Liver (tissue), 8 donors: ENCODE measurements at regions not wholly inside any gene's neighbourhood (a gene's known extent, or its start where the extent isn't known, plus 50 kb on each side); places are given as distances from the start of the nearest gene placed in this dataset.

Source experiments
- DNase-seq: peaks from one replicate; pipeline ENCODE4 v3.0.0-alpha.2; 2017; ENCODE audit warnings: low spot score
- H3K27ac ChIP-seq, 2 donors: one replicate each; pipeline ENCODE4 v1.7.0; 2013; ENCODE audit warnings: inconsistent platforms in 2 of 2, low read length in 2 of 2, control low read depth in 1 of 2, low read depth in 1 of 2, mild to moderate bottlenecking in 1 of 2
- H3K27me3 ChIP-seq, 4 donors: one replicate each; pipeline versions ENCODE4 v1.6.1 to v1.7.0; 2013; ENCODE audit warnings: low read length in 3 of 4, inconsistent platforms in 1 of 4, mild to moderate bottlenecking in 1 of 4, moderate library complexity in 1 of 4; ENCODE audit not compliant: control insufficient read depth in 4 of 4, insufficient read depth in 4 of 4
- H3K36me3 ChIP-seq, 4 donors: one replicate each; pipeline versions ENCODE4 v1.6.1 to v1.7.0; 2013; ENCODE audit warnings: low read length in 3 of 4, mild to moderate bottlenecking in 3 of 4, low read depth in 1 of 4, moderate library complexity in 1 of 4; ENCODE audit not compliant: control insufficient read depth in 4 of 4, insufficient read depth in 3 of 4
- H3K4me1 ChIP-seq, 4 donors: one replicate each; pipeline versions ENCODE4 v1.6.1 to v1.7.0; 2013; ENCODE audit warnings: low read length in 3 of 4, mild to moderate bottlenecking in 3 of 4, moderate library complexity in 1 of 4; ENCODE audit not compliant: control insufficient read depth in 4 of 4, insufficient read depth in 4 of 4
- H3K4me3 ChIP-seq, 3 donors: one replicate each; pipeline versions ENCODE4 v1.6.1 to v1.7.0; 2013; ENCODE audit warnings: low read length in 3 of 3, control low read depth in 1 of 3, low read depth in 1 of 3, mild to moderate bottlenecking in 1 of 3
- H3K9ac ChIP-seq, 2 donors: one replicate each; pipeline ENCODE4 v1.7.0; 2013; ENCODE audit warnings: low read length in 2 of 2, mild to moderate bottlenecking in 2 of 2, moderate library complexity in 2 of 2, control low read depth in 1 of 2, low read depth in 1 of 2
- H3K9me3 ChIP-seq, 4 donors: one replicate each; pipeline versions ENCODE4 v1.6.1 to v1.7.0; 2013; ENCODE audit warnings: low read length in 3 of 4; ENCODE audit not compliant: control insufficient read depth in 4 of 4
- EGR1 ChIP-seq, 2 donors: IDR thresholded peaks; 2 replicates each; pipeline ENCODE4 v1.6.1; 2016 to 2018; ENCODE audit warnings: antibody characterized with exemption in 2 of 2, low read depth in 2 of 2
- FOXA1 ChIP-seq: IDR thresholded peaks from 2 replicates; pipeline ENCODE4 v1.6.1; 2016; ENCODE audit warnings: antibody characterized with exemption
- GABPA ChIP-seq, 2 donors: IDR thresholded peaks in 1 of 2; conservative IDR thresholded peaks in 1 of 2; 2 replicates each; pipeline ENCODE4 v1.6.1; 2016; ENCODE audit warnings: antibody characterized with exemption in 2 of 2, mild to moderate bottlenecking in 1 of 2, moderate library complexity in 1 of 2
- HNF4A ChIP-seq, 2 donors: conservative IDR thresholded peaks; 2 replicates each; pipeline ENCODE4 v1.6.1; 2016; ENCODE audit warnings: antibody characterized with exemption in 2 of 2, mild to moderate bottlenecking in 2 of 2
- HNF4G ChIP-seq: IDR thresholded peaks from 2 replicates; pipeline ENCODE4 v1.6.1; 2016; ENCODE audit warnings: antibody characterized with exemption
- JUND ChIP-seq, 2 donors: IDR thresholded peaks; 2 replicates each; pipeline ENCODE4 v1.6.1; 2016; ENCODE audit warnings: antibody characterized with exemption in 2 of 2
- NR2F2 ChIP-seq: IDR thresholded peaks from 2 replicates; pipeline ENCODE4 v1.6.1; 2016; ENCODE audit warnings: antibody characterized with exemption
- RAD21 ChIP-seq, 2 donors: IDR thresholded peaks; 2 replicates each; pipeline ENCODE4 v1.6.1; 2016; ENCODE audit warnings: antibody characterized with exemption in 2 of 2, mild to moderate bottlenecking in 2 of 2
- RXRA ChIP-seq, 2 donors: IDR thresholded peaks; 2 replicates each; pipeline ENCODE4 v1.6.1; 2017 to 2018; ENCODE audit warnings: antibody characterized with exemption in 2 of 2, mild to moderate bottlenecking in 1 of 2
- SP1 ChIP-seq: IDR thresholded peaks from 2 replicates; pipeline ENCODE4 v1.6.1; 2018; ENCODE audit warnings: antibody characterized with exemption, mild to moderate bottlenecking
- TAF1 ChIP-seq: conservative IDR thresholded peaks from 2 replicates; pipeline ENCODE4 v1.6.1; 2016; ENCODE audit warnings: antibody characterized with exemption, mild to moderate bottlenecking
- YY1 ChIP-seq: IDR thresholded peaks from 2 replicates; pipeline ENCODE4 v1.6.1; 2016; ENCODE audit warnings: antibody characterized with exemption, mild to moderate bottlenecking
- WGBS: extraction: QIAGEN DNeasy Blood & Tissue Kit; methylation state at CpG from one replicate; pipeline ENCODE4 v1.1.7; 2013; 5-methylcytosine and 5-hydroxymethylcytosine counted together
- TF ChIP-seq, protein P1 (sequence below): IDR thresholded peaks from 2 replicates; pipeline ENCODE4 v1.6.1; 2016; ENCODE audit warnings: antibody characterized with exemption
- TF ChIP-seq, protein P2 (sequence below): IDR thresholded peaks from 2 replicates; pipeline ENCODE4 v1.6.1; 2016; ENCODE audit warnings: antibody characterized with exemption
- TF ChIP-seq, protein P3 (sequence below): fragments of 150-350 bp; IDR thresholded peaks from 2 replicates; pipeline ENCODE4 v1.5.1; 2017; ENCODE audit warnings: improper control_type of control experiment, low read depth, low read length; ENCODE audit not compliant: missing input control
- donor health status: healthy.
- donor health status: healthy.
- donor health status: healthy.
- donor health status: healthy.
- donor health status: healthy.

DNA sequence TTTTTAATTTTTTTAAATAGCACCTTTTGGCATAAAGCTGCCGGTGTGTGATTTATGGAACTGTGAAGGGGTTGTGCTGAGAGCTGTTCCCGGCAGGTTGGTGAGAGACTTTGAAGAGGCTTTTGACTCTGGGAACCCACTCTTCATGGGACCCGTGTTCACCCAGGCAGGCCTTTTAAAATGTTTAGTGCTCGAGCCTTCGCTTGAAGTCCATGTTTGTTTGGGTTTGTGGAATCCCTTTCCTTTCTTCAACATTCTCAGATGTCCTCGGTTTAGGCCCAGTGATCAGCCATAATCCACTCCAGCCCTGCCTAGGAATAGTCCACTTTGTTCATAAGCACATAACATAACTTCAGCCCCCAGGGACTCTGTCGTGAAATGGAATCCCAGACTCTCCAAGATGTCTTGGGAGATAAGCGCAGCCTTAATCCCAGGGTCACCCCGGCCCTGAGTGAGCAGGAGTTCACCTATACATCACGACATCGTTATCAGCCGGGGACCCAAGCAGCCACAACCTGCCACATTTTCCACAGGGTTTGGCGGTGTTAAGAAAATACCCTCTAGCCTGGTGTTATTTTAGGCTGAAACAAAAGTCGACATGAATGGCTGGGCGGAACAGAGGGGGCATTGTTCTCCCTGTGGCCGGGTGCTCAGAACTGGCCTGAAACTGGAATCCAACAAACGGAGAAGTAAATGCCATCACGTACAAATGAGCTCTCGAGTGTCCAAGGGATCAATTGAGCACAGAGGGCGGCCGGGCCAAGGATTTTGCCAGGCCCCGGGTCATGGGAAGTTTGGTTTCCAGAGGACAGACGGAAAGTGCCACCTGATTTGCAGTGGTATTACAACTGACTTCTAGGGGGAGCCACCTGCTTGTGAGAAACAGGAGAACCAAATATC is 145.7 kb upstream of the IRX3 start:
- TF ChIP-seq JUND (IDR thresholded peaks at IDR 0.05): no peak
- no peak for TF ChIP-seq YY1
- TF ChIP-seq HNF4A (conservative IDR thresholded peaks at IDR 0.05): no peak
- TF ChIP-seq TAF1: no peak
- TF ChIP-seq, protein P1, sequence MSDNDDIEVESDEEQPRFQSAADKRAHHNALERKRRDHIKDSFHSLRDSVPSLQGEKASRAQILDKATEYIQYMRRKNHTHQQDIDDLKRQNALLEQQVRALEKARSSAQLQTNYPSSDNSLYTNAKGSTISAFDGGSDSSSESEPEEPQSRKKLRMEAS: no peak
- TF ChIP-seq HNF4G: no peak
- TF ChIP-seq EGR1 (IDR thresholded peaks at IDR 0.05; ENCODE audit: low read depth in 2 of 2): no peak
- no peak for TF ChIP-seq GABPA (IDR thresholded peaks at IDR 0.05 in 1 of 2, conservative IDR thresholded peaks at IDR 0.05 in 1 of 2)
- no peak for TF ChIP-seq RXRA (IDR thresholded peaks at IDR 0.05)
- TF ChIP-seq, protein P2, sequence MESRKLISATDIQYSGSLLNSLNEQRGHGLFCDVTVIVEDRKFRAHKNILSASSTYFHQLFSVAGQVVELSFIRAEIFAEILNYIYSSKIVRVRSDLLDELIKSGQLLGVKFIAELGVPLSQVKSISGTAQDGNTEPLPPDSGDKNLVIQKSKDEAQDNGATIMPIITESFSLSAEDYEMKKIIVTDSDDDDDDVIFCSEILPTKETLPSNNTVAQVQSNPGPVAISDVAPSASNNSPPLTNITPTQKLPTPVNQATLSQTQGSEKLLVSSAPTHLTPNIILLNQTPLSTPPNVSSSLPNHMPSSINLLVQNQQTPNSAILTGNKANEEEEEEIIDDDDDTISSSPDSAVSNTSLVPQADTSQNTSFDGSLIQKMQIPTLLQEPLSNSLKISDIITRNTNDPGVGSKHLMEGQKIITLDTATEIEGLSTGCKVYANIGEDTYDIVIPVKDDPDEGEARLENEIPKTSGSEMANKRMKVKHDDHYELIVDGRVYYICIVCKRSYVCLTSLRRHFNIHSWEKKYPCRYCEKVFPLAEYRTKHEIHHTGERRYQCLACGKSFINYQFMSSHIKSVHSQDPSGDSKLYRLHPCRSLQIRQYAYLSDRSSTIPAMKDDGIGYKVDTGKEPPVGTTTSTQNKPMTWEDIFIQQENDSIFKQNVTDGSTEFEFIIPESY: no peak
- TF ChIP-seq RAD21 (IDR thresholded peaks at IDR 0.05): no peak
- no peaks in the 10 kb centered on the region for H3K27me3 ChIP-seq
- H3K9me3 ChIP-seq: no peaks in the 10 kb centered on the region
- WGBS: 79% methylated on average over 23 of the region's 23 CpGs
- no peak overlapping the region for H3K4me3 ChIP-seq
- DNase-seq: no peak
- no peak overlapping the region for H3K9ac ChIP-seq
- H3K27ac ChIP-seq: no peak overlapping the region
- no peaks in the 10 kb centered on the region for H3K36me3 ChIP-seq
- H3K4me1 ChIP-seq: peaks cover 3 to 29% (median 20%) of the 10 kb centered on the region in 4 donors

DNA sequence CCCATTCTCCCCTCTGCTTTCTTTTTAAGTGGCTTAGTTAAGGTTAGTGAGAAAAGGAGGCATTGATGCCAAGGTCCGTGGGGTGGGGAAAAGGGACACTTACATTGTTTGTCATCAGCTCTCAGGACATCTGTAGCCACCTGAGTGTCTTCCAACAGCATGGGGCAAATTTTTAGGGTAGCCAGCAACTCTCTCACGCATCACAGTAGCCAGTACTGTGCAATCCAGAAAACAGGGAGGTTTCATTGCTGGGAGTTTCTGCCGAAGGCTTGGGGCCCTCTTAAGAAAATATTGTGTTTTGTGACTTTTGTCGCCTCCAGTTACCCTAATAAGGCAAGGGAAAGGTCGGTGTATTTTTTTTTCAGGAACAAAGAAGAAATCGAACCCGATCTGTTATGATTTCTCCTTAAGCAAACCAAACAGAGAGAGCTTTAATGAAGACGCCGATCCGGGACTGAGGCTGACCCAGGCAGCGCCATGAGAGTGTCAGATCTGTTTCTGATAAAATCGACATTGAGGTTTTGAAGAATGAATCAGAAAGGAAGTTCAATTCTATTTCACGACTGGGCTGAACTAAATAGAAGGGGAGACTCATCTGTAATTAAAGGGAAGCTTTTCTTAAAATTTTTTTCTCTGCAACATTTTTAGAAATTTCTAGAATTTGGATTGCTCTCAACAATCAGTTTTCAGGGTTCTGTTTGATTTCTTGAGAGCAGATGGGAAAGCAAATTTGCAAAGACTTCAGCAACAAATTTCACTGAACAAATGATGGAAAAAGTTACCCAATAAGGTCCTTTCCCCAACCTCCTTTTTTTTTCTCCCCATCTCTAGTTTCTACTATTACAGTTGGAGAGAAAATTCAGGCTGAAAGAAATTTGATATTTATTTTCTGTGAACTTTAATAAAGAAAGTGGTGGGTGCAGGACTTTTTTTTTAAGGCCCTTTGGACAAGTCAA is 144.7 kb upstream of the IRX3 start:
- WGBS: 66% methylated on average over 13 of the region's 13 CpGs
- no peak overlapping the region for H3K4me3 ChIP-seq
- H3K9me3 ChIP-seq: no peaks in the 10 kb centered on the region
- DNase-seq: no peak
- H3K27me3 ChIP-seq: no peaks in the 10 kb centered on the region
- H3K9ac ChIP-seq: no peak overlapping the region
- no peak overlapping the region for H3K27ac ChIP-seq
- no peaks in the 10 kb centered on the region for H3K36me3 ChIP-seq
- peaks cover 3 to 29% (median 20%) of the 10 kb centered on the region in 4 donors for H3K4me1 ChIP-seq
- TF ChIP-seq YY1: no peak
- no peak for TF ChIP-seq EGR1 (IDR thresholded peaks at IDR 0.05; ENCODE audit: low read depth in 2 of 2)
- no peak for TF ChIP-seq JUND (IDR thresholded peaks at IDR 0.05)
- no peak for TF ChIP-seq RXRA (IDR thresholded peaks at IDR 0.05)
- TF ChIP-seq, protein P2: no peak
- TF ChIP-seq, protein P3, sequence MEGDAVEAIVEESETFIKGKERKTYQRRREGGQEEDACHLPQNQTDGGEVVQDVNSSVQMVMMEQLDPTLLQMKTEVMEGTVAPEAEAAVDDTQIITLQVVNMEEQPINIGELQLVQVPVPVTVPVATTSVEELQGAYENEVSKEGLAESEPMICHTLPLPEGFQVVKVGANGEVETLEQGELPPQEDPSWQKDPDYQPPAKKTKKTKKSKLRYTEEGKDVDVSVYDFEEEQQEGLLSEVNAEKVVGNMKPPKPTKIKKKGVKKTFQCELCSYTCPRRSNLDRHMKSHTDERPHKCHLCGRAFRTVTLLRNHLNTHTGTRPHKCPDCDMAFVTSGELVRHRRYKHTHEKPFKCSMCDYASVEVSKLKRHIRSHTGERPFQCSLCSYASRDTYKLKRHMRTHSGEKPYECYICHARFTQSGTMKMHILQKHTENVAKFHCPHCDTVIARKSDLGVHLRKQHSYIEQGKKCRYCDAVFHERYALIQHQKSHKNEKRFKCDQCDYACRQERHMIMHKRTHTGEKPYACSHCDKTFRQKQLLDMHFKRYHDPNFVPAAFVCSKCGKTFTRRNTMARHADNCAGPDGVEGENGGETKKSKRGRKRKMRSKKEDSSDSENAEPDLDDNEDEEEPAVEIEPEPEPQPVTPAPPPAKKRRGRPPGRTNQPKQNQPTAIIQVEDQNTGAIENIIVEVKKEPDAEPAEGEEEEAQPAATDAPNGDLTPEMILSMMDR: no peak
- no peak for TF ChIP-seq SP1
- TF ChIP-seq FOXA1: no peak
- TF ChIP-seq NR2F2: no peak
- TF ChIP-seq HNF4G: no peak
